Midbrain (tissue), 1 donor: ENCODE measurements at regions not wholly inside any gene's neighbourhood (a gene's known extent, or its start where the extent isn't known, plus 50 kb on each side); places are given as distances from the start of the nearest gene placed in this dataset.

ENCODE experiments used
- DNase-seq: peaks from one replicate; lab custom pipeline; 2025; lab: John Stamatoyannopoulos, UW

DNA sequence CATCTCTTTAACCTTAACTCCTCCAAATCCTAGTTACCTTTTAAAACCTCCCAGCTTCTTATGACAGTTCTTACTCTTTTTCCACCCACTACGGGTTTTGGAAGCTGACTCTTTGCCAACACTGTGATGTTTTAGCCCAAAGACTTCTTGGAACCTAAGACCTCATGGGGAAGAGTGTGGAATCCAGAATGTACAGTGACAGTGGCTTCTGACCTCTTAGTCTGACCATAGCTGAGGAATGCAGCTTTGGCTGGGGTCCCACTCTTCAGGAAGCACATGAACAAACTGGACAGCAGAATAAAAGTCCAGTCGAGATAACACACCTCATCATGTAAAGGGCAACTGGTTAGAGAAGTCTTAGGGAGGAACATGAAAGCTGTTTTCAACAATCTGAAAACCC lies 161.1 kb upstream of the PKDCC start:
- DNase-seq = no peak

GRCh38 chr2:41890341-41890740 lies 157.5 kb upstream of the PKDCC start:
- no peak for DNase-seq

- no peak for DNase-seq
Observed at GRCh38 chr2:41892476-41892875, 155.3 kb upstream of the PKDCC start.

GRCh38 chr2:41894563-41895333 lies 153.1 kb upstream of the PKDCC start:
- no peak for DNase-seq

DNA sequence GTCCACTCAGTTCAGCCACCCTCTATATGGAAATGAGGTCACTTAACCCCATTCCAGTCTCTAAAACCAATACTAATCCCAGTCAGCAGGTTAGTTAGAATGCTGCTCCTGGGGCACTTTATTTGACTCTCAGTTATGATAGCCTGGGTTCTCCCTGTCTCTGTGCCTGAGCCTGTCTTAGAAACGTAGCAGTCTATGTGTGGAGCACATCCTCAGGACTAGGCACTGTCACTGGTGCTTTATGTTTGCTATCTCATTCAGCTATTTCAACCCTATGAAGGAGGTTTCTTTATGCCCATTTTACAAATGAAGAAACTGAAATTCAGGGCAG lies 152.5 kb upstream of the PKDCC start:
- DNase-seq = no peak

- no peak for DNase-seq
Observed at GRCh38 chr2:41896186-41896846, 151.5 kb upstream of the PKDCC start.

DNA sequence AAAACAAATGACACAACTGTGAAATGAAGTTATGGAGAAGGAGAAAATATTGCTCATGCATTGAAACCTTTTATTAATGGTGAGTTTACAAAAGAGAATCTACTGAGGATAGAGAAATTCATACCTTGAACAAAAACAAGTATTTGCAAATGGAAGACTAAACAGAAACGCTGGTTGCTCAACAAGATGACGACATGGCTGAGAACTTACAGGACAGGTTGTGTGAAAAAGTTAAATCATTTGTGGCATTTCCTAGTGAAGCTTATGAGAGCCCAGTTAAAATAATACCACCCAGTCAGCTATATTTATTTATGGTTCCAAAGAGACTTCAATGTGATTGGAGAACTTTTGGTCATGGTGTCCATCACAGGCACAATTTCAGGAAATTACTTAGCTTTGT lies 148.6 kb upstream of the PKDCC start:
- DNase-seq = no peak

DNA sequence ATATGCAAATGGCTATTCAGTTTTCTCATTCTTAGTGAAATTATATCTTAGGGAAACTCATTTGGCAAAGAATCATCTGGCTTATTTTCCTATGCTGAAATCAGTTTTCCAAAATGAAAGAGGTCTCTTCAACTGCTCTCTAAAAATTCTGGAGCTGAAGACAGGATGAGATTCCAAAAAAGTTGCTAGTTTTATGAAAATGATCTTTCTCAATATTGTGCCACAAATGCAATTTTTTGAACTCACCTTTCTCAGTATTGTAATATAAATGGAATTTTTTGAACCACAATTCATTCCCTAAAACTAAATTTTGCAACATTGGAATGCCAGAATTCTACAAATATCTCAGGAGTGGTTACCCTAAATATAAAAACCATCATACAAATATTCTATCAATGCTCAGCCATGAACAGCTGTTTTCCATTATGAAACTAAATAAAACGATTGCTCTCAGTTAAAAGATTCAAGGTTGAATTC lies 147.7 kb upstream of the PKDCC start:
- DNase-seq = no peak

GRCh38 chr2:41902897-41903296 lies 144.9 kb upstream of the PKDCC start:
- DNase-seq = no peak

DNA sequence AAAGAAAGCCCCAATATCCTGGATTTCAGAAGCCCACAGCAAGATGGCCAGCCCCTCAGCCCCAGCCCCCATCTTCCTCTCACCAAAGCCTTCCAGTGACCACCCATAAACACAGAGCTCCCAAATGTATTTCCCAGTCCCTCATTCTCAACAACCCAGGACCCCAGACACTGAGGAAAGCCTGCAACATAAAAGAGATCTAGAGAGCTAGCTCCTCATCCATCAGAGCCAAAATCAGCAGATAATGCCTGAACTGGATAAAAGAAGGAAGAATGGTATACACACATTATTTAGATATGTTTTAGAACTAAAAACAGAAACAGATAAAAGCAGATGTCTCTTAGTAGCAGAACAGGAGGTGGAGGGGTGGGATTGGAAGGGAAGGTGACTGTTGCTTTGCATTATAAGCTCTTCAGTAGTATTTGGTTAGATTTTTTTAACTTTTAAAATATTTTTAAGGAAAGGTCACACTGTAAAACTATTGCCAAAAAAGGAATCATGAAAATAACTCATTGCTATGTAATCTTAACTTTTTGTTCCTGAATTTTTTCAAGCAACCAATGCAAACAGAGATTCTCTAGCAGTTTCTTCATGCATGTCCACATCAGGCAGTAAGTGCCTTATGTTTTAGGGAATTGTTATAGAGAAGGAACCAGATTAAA lies 144.2 kb upstream of the PKDCC start:
- DNase-seq = no peak

- DNase-seq = no peak
Observed at GRCh38 chr2:41904459-41904858, 143.4 kb upstream of the PKDCC start.

GRCh38 chr2:41905597-41906337 lies 142.1 kb upstream of the PKDCC start:
- DNase-seq = no peak

- no peak for DNase-seq
Observed at GRCh38 chr2:41906338-41906725, 141.5 kb upstream of the PKDCC start.

- no peak for DNase-seq
Observed at GRCh38 chr2:41907141-41907540, 140.7 kb upstream of the PKDCC start.

- DNase-seq = no peak
Observed at GRCh38 chr2:41907771-41908207, 140.0 kb upstream of the PKDCC start.

DNA sequence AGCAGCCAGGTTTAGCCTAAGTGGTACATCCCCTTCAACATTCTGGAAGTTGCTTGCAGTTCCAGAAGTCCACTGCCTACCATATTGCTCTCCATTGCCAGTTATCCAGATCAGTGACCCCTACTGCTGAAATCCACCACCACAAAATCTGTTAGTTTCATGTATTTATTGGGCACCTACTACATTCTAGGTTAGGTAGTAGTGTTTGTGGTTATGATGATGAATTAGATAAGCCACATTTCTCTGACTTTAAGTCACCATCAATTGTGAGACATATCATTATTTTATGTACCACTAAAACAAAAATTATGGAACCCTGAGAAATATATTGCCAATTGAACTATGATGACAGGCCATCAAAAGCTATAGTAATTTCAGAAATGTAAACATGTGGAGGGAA lies 139.5 kb upstream of the PKDCC start:
- no peak for DNase-seq

DNA sequence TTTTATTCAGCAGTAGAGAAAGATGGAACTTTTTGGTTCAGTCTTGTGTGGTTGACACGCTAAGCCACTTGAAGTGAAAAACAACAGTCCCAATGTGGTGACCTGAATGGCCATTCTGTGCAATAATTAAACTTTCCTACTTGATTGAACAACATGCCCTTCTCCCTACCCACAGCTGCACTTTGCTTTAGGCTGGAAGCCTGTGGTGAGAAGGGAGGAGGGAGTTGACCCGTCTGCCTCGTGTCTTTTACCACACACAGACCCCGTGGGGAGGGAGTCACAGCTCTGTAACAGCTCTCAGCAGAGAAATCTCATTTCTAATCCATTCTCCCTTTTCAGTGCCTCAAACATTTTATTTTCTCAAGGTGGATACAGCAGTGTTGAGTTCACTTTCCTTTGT lies 138.2 kb upstream of the PKDCC start:
- DNase-seq = no peak

DNA sequence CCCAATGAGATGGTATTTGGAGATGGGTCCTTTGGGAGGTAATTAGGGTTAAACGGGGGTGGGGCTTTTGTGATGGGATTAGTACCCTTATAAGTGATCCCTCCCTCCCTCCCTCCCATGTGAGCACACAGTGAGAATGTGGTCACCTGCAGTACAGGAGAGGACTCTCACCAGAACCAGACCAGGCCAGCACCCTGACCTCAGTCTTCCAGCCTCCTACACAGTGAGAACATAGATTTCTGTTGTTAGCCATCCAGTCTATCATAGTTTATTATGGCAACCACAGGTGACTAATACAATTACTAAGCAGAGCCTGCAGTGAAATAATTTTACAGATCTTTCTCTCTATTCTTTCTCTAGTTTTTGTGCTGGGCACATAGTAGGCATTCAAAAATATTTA lies 137.7 kb upstream of the PKDCC start:
- DNase-seq = no peak

DNA sequence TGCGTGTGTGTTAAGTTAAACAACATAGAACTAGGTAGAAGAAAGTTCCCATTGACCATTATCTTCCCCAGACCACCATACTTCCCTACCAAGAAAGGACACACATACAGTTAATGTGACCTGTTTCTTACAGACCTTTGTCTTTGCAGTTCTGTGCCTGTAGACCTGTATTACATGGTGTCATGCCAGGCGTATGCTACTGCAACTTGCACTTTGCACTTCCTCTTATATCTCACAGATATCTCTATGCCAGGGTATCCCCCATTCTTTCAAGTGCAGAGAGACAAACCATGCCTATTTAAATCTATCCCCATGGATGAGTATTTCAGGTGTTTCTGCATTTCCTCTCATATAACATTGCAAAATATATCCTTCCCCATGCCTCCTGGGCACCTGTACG lies 136.8 kb upstream of the PKDCC start:
- no peak for DNase-seq

DNA sequence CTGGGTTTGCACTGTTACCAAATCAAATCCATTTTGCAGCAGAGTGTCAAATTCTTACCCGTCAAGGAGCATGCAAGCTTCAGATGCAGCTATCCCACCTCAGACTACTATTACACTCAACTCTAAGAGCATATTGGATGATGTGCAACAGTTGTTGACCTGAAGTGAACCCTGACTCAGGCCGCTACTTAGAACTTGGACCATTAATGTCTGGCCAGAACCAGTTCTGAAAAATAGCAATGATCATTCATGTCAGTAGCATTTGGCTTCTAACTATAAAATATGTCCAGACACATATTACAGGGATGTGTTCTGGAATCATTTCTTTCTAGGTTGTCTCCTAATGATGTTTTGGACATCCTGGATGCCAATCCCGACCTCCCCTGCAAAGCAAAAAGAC lies 135.5 kb upstream of the PKDCC start:
- DNase-seq = no peak

DNA sequence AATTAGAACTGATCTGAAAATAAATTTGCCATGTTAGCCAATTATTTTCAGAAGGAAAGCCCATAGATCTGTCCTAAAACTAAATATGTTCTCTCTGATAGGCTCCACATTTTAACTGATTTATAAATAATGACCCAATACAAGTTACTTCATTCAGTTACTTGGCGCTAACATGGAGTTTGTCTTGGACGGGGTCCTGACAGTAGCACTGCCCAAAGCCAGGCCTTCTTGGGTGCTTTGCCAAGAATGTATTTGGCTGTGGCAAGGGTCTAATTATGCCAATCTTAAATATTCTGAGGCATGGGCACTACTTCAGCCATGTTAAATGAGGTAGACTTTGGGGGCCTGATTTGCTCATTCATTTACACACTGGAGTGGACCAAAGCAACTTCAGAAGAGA lies 135.0 kb upstream of the PKDCC start:
- DNase-seq = no peak

- no peak for DNase-seq
Observed at GRCh38 chr2:41913311-41913710, 134.5 kb upstream of the PKDCC start.
